GF-D8 (cell line): ENCODE measurements at regions not wholly inside any gene's neighbourhood (a gene's known extent, or its start where the extent isn't known, plus 50 kb on each side); places are given as distances from the start of the nearest gene placed in this dataset.

ENCODE experiments used
- DNase-seq: peaks from one replicate; lab custom pipeline; 2025; lab: John Stamatoyannopoulos, UW

GRCh38 chr6:11296449-11297375 lies 64.2 kb upstream of the NEDD9 start:
- no peak for DNase-seq

- DNase-seq, result no peak
These were observed 63.5 kb upstream of the NEDD9 start for GRCh38 chr6:11295969-11296368.

- DNase-seq, result no peak
These were observed 61.8 kb upstream of the NEDD9 start for GRCh38 chr6:11294228-11294627.

- no peak for DNase-seq
These were observed 60.2 kb upstream of the NEDD9 start for GRCh38 chr6:11292594-11293236.

GRCh38 chr6:11292091-11292490 lies 59.6 kb upstream of the NEDD9 start:
- no peak for DNase-seq

- no peak for DNase-seq
These were observed 59.1 kb upstream of the NEDD9 start for GRCh38 chr6:11291582-11291981.

GRCh38 chr6:11290027-11290426 lies 57.6 kb upstream of the NEDD9 start:
- DNase-seq, result no peak

GRCh38 chr6:11288065-11288464 lies 55.6 kb upstream of the NEDD9 start:
- DNase-seq, result no peak

GRCh38 chr6:11284996-11285395 lies 52.5 kb upstream of the NEDD9 start:
- DNase-seq, result no peak

- DNase-seq, result no peak
These were observed 51.2 kb upstream of the NEDD9 start for GRCh38 chr6:11283629-11284028.

GRCh38 chr6:11282875-11283274 lies 50.4 kb upstream of the NEDD9 start:
- no peak for DNase-seq
